NCI-H748 (cell line): ENCODE measurements at regions not wholly inside any gene's neighbourhood (a gene's known extent, or its start where the extent isn't known, plus 50 kb on each side); places are given as distances from the start of the nearest gene placed in this dataset.

Experiments used
- DNase-seq: peaks from one replicate; lab custom pipeline; 2025; ENCODE audit not compliant: unreplicated experiment; lab: John Stamatoyannopoulos, UW

- no peak for DNase-seq
Observed at GRCh38 chr6:104617591-104617990, 242.1 kb downstream of the HACE1 start.

- DNase-seq, result no peak
Observed at GRCh38 chr6:104614394-104614793, 245.3 kb downstream of the HACE1 start.

GRCh38 chr6:104613416-104614001 lies 246.2 kb downstream of the HACE1 start:
- no peak for DNase-seq

GRCh38 chr6:104612541-104612940 lies 247.2 kb downstream of the HACE1 start:
- DNase-seq, result no peak

GRCh38 chr6:104608101-104608500 lies 251.6 kb downstream of the HACE1 start:
- no peak for DNase-seq

GRCh38 chr6:104607501-104607900 lies 252.2 kb downstream of the HACE1 start:
- no peak for DNase-seq

GRCh38 chr6:104606361-104606760 lies 253.4 kb downstream of the HACE1 start:
- DNase-seq, result peak; percentile 91

GRCh38 chr6:104604685-104605084 lies 255.0 kb downstream of the HACE1 start:
- DNase-seq, result no peak

- DNase-seq, result no peak
Observed at GRCh38 chr6:104603108-104603745, 256.5 kb downstream of the HACE1 start.

- no peak for DNase-seq
Observed at GRCh38 chr6:104601721-104602120, 258.0 kb downstream of the HACE1 start.

- no peak for DNase-seq
Observed at GRCh38 chr6:104601131-104601651, 258.5 kb downstream of the HACE1 start.

GRCh38 chr6:104600639-104600931 lies 259.1 kb downstream of the HACE1 start:
- DNase-seq, result no peak

- no peak for DNase-seq
Observed at GRCh38 chr6:104599821-104600638, 259.7 kb downstream of the HACE1 start.

GRCh38 chr6:104597541-104598050 lies 262.1 kb downstream of the HACE1 start:
- no peak for DNase-seq

GRCh38 chr6:104596091-104596490 lies 263.6 kb downstream of the HACE1 start:
- no peak for DNase-seq

- DNase-seq, result no peak
Observed at GRCh38 chr6:104595311-104595820, 264.4 kb downstream of the HACE1 start.

- DNase-seq, result no peak
Observed at GRCh38 chr6:104591573-104592334, 268.0 kb downstream of the HACE1 start.

GRCh38 chr6:104589940-104590339 lies 269.8 kb downstream of the HACE1 start:
- DNase-seq, result peak; percentile 74

- no peak for DNase-seq
Observed at GRCh38 chr6:104585646-104586045, 274.1 kb downstream of the HACE1 start.

GRCh38 chr6:104580452-104580851 lies 279.3 kb downstream of the HACE1 start:
- no peak for DNase-seq

- DNase-seq, result no peak
Observed at GRCh38 chr6:104579310-104579863, 280.3 kb downstream of the HACE1 start.
